ENCODE measurements at regions not wholly inside any gene's neighbourhood (a gene's known extent, or its start where the extent isn't known, plus 50 kb on each side); places are given as distances from the start of the nearest gene placed in this dataset.
A peak's percentile ranks its signal among the peaks of the same experiment; 100 is the strongest.
"Not testable (repeated sequence)": the region's sequence is repeated elsewhere in the genome, so short reads cannot be mapped to it uniquely, and the experiment has no call there.

GRCh38 chr20:47982574-47983360 is 197.5 kb upstream of the SULF2 start:
- no peak for DNase-seq
- ATAC-seq: no peak

GRCh38 chr20:47981222-47981621 is 195.9 kb upstream of the SULF2 start:
- DNase-seq (no peak), ATAC-seq (no peak)

- DNase-seq: no peak
- no peak for ATAC-seq
These were observed 195.3 kb upstream of the SULF2 start for GRCh38 chr20:47980336-47981177.

GRCh38 chr20:47979361-47980095 is 194.2 kb upstream of the SULF2 start:
- ATAC-seq, DNase-seq: not testable (repeated sequence)

- DNase-seq, ATAC-seq: not testable (repeated sequence)
These were observed 193.3 kb upstream of the SULF2 start for GRCh38 chr20:47978428-47979120.

GRCh38 chr20:47977789-47978252 is 192.5 kb upstream of the SULF2 start:
- ATAC-seq, DNase-seq: not testable (repeated sequence)

GRCh38 chr20:47977017-47977788 is 191.9 kb upstream of the SULF2 start:
- not testable (repeated sequence) for DNase-seq, ATAC-seq

GRCh38 chr20:47974234-47974878 is 189.1 kb upstream of the SULF2 start:
- no peak for DNase-seq
- ATAC-seq: no peak

- no peak for ATAC-seq
- DNase-seq: no peak
These were observed 188.4 kb upstream of the SULF2 start for GRCh38 chr20:47973519-47974233.

GRCh38 chr20:47972916-47973309 is 187.6 kb upstream of the SULF2 start:
- no peak for ATAC-seq
- no peak for DNase-seq

GRCh38 chr20:47972297-47972915 is 187.1 kb upstream of the SULF2 start:
- DNase-seq: peak; percentile 9
- ATAC-seq: not testable (repeated sequence)

- DNase-seq: no peak
- no peak for ATAC-seq
These were observed 185.9 kb upstream of the SULF2 start for GRCh38 chr20:47971058-47971791.

GRCh38 chr20:47970282-47970903 is 185.1 kb upstream of the SULF2 start:
- ATAC-seq (no peak), DNase-seq (no peak)

- ATAC-seq (no peak), DNase-seq (no peak)
These were observed 184.1 kb upstream of the SULF2 start for GRCh38 chr20:47969426-47969825.

- ATAC-seq: no peak
- no peak for DNase-seq
These were observed 183.4 kb upstream of the SULF2 start for GRCh38 chr20:47968541-47969310.

GRCh38 chr20:47964149-47964548 is 178.9 kb upstream of the SULF2 start:
- no peak for DNase-seq
- no peak for ATAC-seq

- DNase-seq: no peak
- no peak for ATAC-seq
These were observed 177.7 kb upstream of the SULF2 start for GRCh38 chr20:47963022-47963421.
